Adrenal gland (tissue), 9 donors: ENCODE measurements at regions not wholly inside any gene's neighbourhood (a gene's known extent, or its start where the extent isn't known, plus 50 kb on each side); places are given as distances from the start of the nearest gene placed in this dataset.

Experiments
- DNase-seq, 7 donors: peaks; one replicate each; pipeline ENCODE4 v3.0.0-alpha.2; 2019 to 2020
- H3K27ac ChIP-seq, 5 donors: fragments of 200-600 bp; sonication (generic) in 4 of 5; 1 replicate in 3 of 5; 2 replicates in 2 of 5; pipeline versions ENCODE4 v1.5.1 to v1.8.0; 2016 to 2020; ENCODE audit warnings: mild to moderate bottlenecking in 1 of 5
- H3K27me3 ChIP-seq: fragments of 200-600 bp; 2 replicates; pipeline ENCODE4 v1.8.0; 2021
- H3K36me3 ChIP-seq, 2 donors: fragments of 200-600 bp; replicated peaks in 1 of 2; 1 replicate in 1 of 2; 2 replicates in 1 of 2; pipeline versions ENCODE4 v1.5.1 to v1.8.0; 2018 to 2022
- H3K4me1 ChIP-seq, 2 donors: fragments of 200-600 bp; replicated peaks in 1 of 2; 1 replicate in 1 of 2; 2 replicates in 1 of 2; pipeline versions ENCODE4 v1.5.1 to v1.8.0; 2018 to 2021
- H3K4me3 ChIP-seq, 4 donors: fragments of 200-600 bp; sonication (generic) in 3 of 4; one replicate each; pipeline ENCODE4 v1.5.1; 2016 to 2018
- H3K9me3 ChIP-seq, 3 donors: fragments of 200-600 bp; sonication (generic) in 1 of 3; replicated peaks in 1 of 3; 1 replicate in 2 of 3; 2 replicates in 1 of 3; pipeline versions ENCODE4 v1.5.1 to v1.8.0; 2016 to 2021
- POLR2A ChIP-seq, 2 donors: fragments of 450-650 bp; IDR thresholded peaks; one replicate each; pipeline ENCODE4 v1.6.1; 2017; ENCODE audit warnings: antibody characterized with exemption in 2 of 2, mild to moderate bottlenecking in 2 of 2, moderate library complexity in 1 of 2
- WGBS, 4 donors: extraction: QIAGEN DNeasy Blood & Tissue Kit in 2 of 4; methylation state at CpG; one replicate each; pipeline versions ENCODE4 v1.1.5 to v1.1.7; 2013 to 2017; 5-methylcytosine and 5-hydroxymethylcytosine counted together
- intact Hi-C, 2 donors: fragments of 100-400 bp; cut with DNase I; formaldehyde crosslinking; loops; one replicate each; pipeline versions ENCODE4 v1.14.1 to v1.15.0; 2022 to 2023
- TF ChIP-seq, protein P1 (sequence below), 6 experiments: fragments of 450-650 bp in 4 of 6; fragments of 200-600 bp in 2 of 6; sonication (generic) in 1 of 6; IDR thresholded peaks; 1 replicate in 5 of 6; 2 replicates in 1 of 6; pipeline versions ENCODE4 v1.5.1 to v1.8.0; 2016 to 2021; ENCODE audit warnings: antibody characterized with exemption in 6 of 6, mild to moderate bottlenecking in 2 of 6, moderate library complexity in 1 of 6
- donor health status: healthy with polysubstance abuse.
- donor health status: Bipolar disorder and iron deficiency.
- donor health status: DM: yes; HTN: yes; CAD: no.
- donor health status: DM: no; HTN: no; CAD: no.
- donor health status: DM: no; HTN: no; CAD: no.

DNA sequence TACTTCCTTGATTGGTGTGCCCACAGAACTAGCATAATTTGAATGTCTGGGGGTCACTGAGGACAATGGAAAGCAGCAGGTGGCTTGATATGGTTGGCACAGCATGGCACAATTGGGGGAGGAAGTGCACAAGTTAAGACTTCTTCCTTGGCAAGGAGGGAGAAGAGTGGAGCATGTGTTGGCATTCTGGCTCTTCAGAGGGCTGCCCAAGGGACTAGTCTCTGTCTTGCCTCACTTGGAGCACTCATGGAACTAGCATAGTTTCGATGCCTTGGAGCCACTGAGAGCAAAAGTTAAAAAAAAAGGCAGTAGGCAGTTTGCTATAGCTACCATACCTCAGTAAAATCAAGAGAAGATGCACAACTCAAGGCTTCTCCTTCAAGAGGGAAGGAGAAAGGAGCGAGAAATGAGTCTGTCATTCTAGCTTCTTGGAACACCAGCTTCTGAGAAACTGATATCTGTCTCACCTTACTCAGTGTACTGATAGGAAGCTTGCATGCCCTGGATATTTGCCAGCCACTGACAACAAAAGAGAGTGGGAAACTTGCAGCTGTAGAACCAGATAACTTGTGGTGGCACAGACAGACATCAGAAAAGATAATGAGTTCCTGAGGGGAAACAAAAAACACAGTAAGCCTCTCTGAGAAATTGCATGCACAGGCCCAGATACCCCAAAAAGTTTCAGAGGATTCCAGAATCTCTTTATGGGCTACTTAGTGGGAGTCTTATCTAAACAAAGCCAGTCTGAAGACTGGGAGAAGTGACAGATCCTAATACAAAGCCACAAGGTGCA lies 207.5 kb upstream of the SAMSN1 start:
- Histone ChIP-seq H3K9me3 (no peaks in the 10 kb centered on the region), H3K36me3 (no peaks in the 10 kb centered on the region), H3K27me3 (no peaks in the 10 kb centered on the region), H3K4me1 (no peaks in the 10 kb centered on the region), H3K4me3 (no peak overlapping the region), H3K27ac (no peak overlapping the region)
- no peak for DNase-seq
- intact Hi-C loops, result no loop called here
- TF ChIP-seq POLR2A (IDR thresholded peaks at IDR 0.05), result no peak
- TF ChIP-seq, protein P1, sequence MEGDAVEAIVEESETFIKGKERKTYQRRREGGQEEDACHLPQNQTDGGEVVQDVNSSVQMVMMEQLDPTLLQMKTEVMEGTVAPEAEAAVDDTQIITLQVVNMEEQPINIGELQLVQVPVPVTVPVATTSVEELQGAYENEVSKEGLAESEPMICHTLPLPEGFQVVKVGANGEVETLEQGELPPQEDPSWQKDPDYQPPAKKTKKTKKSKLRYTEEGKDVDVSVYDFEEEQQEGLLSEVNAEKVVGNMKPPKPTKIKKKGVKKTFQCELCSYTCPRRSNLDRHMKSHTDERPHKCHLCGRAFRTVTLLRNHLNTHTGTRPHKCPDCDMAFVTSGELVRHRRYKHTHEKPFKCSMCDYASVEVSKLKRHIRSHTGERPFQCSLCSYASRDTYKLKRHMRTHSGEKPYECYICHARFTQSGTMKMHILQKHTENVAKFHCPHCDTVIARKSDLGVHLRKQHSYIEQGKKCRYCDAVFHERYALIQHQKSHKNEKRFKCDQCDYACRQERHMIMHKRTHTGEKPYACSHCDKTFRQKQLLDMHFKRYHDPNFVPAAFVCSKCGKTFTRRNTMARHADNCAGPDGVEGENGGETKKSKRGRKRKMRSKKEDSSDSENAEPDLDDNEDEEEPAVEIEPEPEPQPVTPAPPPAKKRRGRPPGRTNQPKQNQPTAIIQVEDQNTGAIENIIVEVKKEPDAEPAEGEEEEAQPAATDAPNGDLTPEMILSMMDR (IDR thresholded peaks at IDR 0.05), result no peak
- 71 to 90% (median 86%) methylated on average over 2 of the region's 2 CpGs for WGBS, 4 donors

DNA sequence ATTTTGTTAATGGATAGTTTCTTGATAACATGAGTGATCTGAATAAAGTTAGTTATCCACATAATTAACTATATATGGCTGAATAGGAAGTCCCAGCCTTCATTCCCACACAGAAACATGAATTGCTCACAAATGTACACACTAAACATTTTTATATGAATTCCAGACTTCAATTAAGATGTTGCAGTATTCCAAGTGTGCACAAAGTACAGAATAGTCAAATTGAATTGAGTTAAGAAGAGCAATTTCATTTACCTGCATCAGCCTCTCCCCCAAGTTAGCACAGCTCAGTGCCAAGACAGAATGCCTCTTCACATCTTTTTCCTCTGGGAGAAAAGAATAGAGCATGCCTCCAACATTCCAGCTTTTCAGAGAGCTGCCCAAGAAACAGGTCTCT lies 207.0 kb upstream of the SAMSN1 start:
- Histone ChIP-seq H3K27me3 (no peaks in the 10 kb centered on the region), H3K27ac (no peak overlapping the region), H3K36me3 (no peaks in the 10 kb centered on the region), H3K4me1 (no peaks in the 10 kb centered on the region), H3K9me3 (no peaks in the 10 kb centered on the region), H3K4me3 (no peak overlapping the region)
- no peak for TF ChIP-seq POLR2A (IDR thresholded peaks at IDR 0.05)
- TF ChIP-seq, protein P1 (IDR thresholded peaks at IDR 0.05), result no peak
- DNase-seq, result no peak
- intact Hi-C loops, result no loop called here

DNA sequence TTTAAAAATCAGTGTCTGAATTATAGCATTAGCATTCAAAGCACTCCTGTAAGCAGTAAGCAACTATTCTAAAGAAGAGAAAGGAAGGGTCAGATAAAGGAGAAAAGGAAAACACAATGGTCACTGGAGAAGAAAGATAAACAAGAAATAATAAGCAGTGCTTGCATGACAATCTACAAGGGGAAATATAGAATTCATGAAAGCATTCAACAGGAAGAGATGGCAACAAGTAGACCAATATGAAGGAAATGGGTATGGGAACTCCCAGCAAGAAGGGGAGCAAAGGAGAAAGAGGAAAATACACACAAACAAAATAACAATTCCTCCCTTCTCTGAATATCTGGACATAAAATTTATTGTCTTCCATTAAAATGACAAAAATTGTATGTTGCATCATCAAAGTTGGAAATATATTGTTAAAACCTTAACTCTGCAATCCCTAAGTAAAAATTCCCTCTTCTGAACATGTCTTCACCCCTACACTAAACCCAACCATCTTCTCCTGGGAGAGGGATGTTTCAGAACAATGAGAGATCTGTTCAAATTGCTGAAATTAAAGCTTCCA lies 206.3 kb upstream of the SAMSN1 start:
- Histone ChIP-seq H3K9me3 (no peaks in the 10 kb centered on the region), H3K36me3 (no peaks in the 10 kb centered on the region), H3K27me3 (no peaks in the 10 kb centered on the region), H3K27ac (no peak overlapping the region), H3K4me1 (no peaks in the 10 kb centered on the region), H3K4me3 (no peak overlapping the region)
- no peak for DNase-seq
- TF ChIP-seq POLR2A (IDR thresholded peaks at IDR 0.05), result no peak
- TF ChIP-seq, protein P1 (IDR thresholded peaks at IDR 0.05), result no peak
- intact Hi-C loops, result no loop called here

DNA sequence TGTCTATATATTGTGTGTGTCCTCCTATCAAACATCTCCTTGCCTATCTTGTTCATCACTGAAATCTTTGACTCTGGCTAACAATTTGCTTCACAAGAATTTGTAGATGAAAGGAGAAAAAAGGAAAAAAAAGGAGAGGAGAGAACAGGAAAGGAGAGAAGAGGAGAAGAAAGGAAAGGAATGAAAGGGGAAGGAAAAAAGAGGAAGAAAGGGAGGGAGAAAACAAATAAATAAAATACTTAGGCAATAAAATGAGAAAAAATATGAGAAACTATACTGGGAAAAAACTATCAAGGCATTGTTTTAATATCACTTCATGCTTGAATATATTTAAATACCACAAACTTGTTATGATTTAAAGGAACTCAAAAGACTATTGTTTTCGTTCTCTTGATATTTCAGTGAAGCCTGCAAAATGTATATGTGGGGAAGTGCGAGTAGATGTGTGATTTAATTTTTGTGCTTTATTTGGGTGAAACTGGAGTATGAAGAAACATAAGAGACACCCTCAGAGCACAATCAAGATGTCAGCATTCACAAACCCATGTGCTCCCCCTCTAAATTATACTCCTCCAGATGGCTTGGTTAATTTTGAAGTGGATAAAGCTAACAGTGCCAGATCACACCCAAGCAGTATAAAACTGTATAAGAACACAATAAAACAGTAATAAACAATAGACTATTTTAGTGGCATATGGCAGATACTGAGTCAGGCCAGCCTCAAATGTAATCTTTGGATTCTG lies 205.7 kb upstream of the SAMSN1 start:
- Histone ChIP-seq H3K9me3 (no peaks in the 10 kb centered on the region), H3K4me1 (no peaks in the 10 kb centered on the region), H3K27ac (no peak overlapping the region), H3K4me3 (no peak overlapping the region), H3K36me3 (no peaks in the 10 kb centered on the region), H3K27me3 (no peaks in the 10 kb centered on the region)
- intact Hi-C loops, result no loop called here
- TF ChIP-seq, protein P1 (IDR thresholded peaks at IDR 0.05), result no peak
- TF ChIP-seq POLR2A (IDR thresholded peaks at IDR 0.05), result no peak
- 67 to 75% (median 72%) methylated on average over 2 of the region's 2 CpGs for WGBS, 4 donors
- DNase-seq, result no peak
